SU-DHL-6 (cell line): ENCODE measurements at regions not wholly inside any gene's neighbourhood (a gene's known extent, or its start where the extent isn't known, plus 50 kb on each side); places are given as distances from the start of the nearest gene placed in this dataset.

Source experiments
- EZH2phosphoT487 ChIP-seq: fragments of 200-600 bp; sonication (generic), shearing (Covaris generic); conservative IDR thresholded peaks from 2 replicates; pipeline ENCODE4 v1.6.1; 2018; ENCODE audit warnings: mild to moderate bottlenecking, antibody characterized with exemption, low read length, moderate library complexity, mixed read lengths
- TF ChIP-seq, protein P1 (sequence below): fragments of 200-600 bp; sonication (generic); IDR thresholded peaks from one replicate; pipeline ENCODE4 v1.5.1; 2017; ENCODE audit warnings: antibody characterized with exemption, mild to moderate bottlenecking, low read length, moderate library complexity; ENCODE audit not compliant: insufficient read depth, poor library complexity, severe bottlenecking

- TF ChIP-seq EZH2phosphoT487, result no peak
- TF ChIP-seq, protein P1, sequence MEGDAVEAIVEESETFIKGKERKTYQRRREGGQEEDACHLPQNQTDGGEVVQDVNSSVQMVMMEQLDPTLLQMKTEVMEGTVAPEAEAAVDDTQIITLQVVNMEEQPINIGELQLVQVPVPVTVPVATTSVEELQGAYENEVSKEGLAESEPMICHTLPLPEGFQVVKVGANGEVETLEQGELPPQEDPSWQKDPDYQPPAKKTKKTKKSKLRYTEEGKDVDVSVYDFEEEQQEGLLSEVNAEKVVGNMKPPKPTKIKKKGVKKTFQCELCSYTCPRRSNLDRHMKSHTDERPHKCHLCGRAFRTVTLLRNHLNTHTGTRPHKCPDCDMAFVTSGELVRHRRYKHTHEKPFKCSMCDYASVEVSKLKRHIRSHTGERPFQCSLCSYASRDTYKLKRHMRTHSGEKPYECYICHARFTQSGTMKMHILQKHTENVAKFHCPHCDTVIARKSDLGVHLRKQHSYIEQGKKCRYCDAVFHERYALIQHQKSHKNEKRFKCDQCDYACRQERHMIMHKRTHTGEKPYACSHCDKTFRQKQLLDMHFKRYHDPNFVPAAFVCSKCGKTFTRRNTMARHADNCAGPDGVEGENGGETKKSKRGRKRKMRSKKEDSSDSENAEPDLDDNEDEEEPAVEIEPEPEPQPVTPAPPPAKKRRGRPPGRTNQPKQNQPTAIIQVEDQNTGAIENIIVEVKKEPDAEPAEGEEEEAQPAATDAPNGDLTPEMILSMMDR, result no peak
Observed at GRCh38 chr5:60297658-60298057, 402.3 kb downstream of the DEPDC1B start.
